ENCODE measurements at regions not wholly inside any gene's neighbourhood (a gene's known extent, or its start where the extent isn't known, plus 50 kb on each side); places are given as distances from the start of the nearest gene placed in this dataset.
"Not testable (repeated sequence)": the region's sequence is repeated elsewhere in the genome, so short reads cannot be mapped to it uniquely, and the experiment has no call there.

DNA sequence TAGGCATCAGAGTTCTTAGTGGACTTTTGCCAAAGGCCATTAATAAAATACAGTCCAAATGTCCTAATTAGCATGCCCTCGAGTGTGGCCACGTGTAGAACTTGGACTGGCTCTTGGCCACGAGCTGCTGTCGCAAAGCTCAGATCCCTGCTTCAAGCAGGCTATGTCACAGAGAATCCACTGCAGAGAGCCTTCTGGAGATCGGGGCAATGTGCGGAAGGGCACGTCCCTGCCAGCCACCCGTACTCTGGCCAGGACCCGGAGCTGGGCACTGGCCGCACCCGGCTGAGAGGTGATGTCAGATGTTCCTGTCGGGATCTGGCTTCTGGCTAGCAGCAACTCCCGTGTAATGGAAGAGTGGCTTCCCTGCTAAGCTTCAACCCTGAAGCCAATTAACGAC lies 432.7 kb upstream of the ID2 start:
- intact Hi-C loops (cut with micrococcal nuclease; ENCODE audit: unreplicated experiment) = no loop called here
- Histone ChIP-seq H3K27me3 (replicated peaks; ENCODE audit: insufficient read depth, low read depth, low read length, poor library complexity) (no peaks in the 10 kb centered on the region), H3K4me1 (ENCODE audit: insufficient read depth, low read length, poor library complexity, severe bottlenecking) (no peaks in the 10 kb centered on the region), H3K27ac (ENCODE audit: low read depth, low read length, poor library complexity, severe bottlenecking) (no peak overlapping the region), H3K36me3 (ENCODE audit: insufficient read depth, low read length, poor library complexity, severe bottlenecking) (no peaks in the 10 kb centered on the region), H3K4me3 (ENCODE audit: low read depth, low read length, poor library complexity, severe bottlenecking) (no peak overlapping the region), H3K9me3 (ENCODE audit: low read depth, low read length, poor library complexity, severe bottlenecking) (no peaks in the 10 kb centered on the region)
- TF ChIP-seq EZH2 (IDR thresholded peaks at IDR 0.05; ENCODE audit: borderline replicate concordance, low read depth, low read length, poor library complexity, severe bottlenecking) = no peak
- TF ChIP-seq, protein P1, sequence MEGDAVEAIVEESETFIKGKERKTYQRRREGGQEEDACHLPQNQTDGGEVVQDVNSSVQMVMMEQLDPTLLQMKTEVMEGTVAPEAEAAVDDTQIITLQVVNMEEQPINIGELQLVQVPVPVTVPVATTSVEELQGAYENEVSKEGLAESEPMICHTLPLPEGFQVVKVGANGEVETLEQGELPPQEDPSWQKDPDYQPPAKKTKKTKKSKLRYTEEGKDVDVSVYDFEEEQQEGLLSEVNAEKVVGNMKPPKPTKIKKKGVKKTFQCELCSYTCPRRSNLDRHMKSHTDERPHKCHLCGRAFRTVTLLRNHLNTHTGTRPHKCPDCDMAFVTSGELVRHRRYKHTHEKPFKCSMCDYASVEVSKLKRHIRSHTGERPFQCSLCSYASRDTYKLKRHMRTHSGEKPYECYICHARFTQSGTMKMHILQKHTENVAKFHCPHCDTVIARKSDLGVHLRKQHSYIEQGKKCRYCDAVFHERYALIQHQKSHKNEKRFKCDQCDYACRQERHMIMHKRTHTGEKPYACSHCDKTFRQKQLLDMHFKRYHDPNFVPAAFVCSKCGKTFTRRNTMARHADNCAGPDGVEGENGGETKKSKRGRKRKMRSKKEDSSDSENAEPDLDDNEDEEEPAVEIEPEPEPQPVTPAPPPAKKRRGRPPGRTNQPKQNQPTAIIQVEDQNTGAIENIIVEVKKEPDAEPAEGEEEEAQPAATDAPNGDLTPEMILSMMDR (conservative IDR thresholded peaks at IDR 0.05; ENCODE audit: low read depth, low read length) = no peak
- ChIA-PET CTCF (no interaction called here), POLR2A (ENCODE audit: low non-redundant PET) (no interaction called here)
- BruUV-seq (replicated peaks) = no TSS peak
- no peak for DNase-seq (ENCODE audit: low spot score)

DNA sequence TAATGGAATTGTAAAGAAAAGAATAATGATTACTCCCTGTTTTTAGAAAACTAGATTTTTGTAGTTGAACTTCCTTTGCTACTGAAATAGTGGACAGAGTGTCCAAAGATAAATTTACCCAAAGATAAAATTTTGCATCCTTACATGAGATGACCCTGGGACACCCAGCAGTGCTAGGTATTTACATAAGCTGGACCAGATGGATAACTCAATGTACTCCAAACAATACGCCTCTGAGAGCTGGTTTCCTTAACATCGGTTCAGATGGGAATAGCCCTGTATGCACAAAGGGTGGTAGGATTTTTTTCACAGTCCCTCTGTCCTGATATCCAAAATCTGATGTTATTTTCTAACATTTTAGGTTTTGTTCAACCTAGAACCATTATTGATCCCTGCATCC lies 432.1 kb upstream of the ID2 start:
- Histone ChIP-seq H3K4me1 (ENCODE audit: insufficient read depth, low read length, poor library complexity, severe bottlenecking) (no peaks in the 10 kb centered on the region), H3K27ac (ENCODE audit: low read depth, low read length, poor library complexity, severe bottlenecking) (no peak overlapping the region), H3K9me3 (ENCODE audit: low read depth, low read length, poor library complexity, severe bottlenecking) (no peaks in the 10 kb centered on the region), H3K36me3 (ENCODE audit: insufficient read depth, low read length, poor library complexity, severe bottlenecking) (no peaks in the 10 kb centered on the region), H3K4me3 (ENCODE audit: low read depth, low read length, poor library complexity, severe bottlenecking) (no peak overlapping the region), H3K27me3 (replicated peaks; ENCODE audit: insufficient read depth, low read depth, low read length, poor library complexity) (no peaks in the 10 kb centered on the region)
- POLR2A ChIA-PET (ENCODE audit: low non-redundant PET) = no interaction called here
- CTCF ChIA-PET = no interaction called here
- no TSS peak for BruUV-seq (replicated peaks)
- intact Hi-C loops (cut with micrococcal nuclease; ENCODE audit: unreplicated experiment) = no loop called here
- no peak for DNase-seq (ENCODE audit: low spot score)
- no peak for TF ChIP-seq EZH2 (IDR thresholded peaks at IDR 0.05; ENCODE audit: borderline replicate concordance, low read depth, low read length, poor library complexity, severe bottlenecking)
- TF ChIP-seq, protein P1 (conservative IDR thresholded peaks at IDR 0.05; ENCODE audit: low read depth, low read length) = no peak

DNA sequence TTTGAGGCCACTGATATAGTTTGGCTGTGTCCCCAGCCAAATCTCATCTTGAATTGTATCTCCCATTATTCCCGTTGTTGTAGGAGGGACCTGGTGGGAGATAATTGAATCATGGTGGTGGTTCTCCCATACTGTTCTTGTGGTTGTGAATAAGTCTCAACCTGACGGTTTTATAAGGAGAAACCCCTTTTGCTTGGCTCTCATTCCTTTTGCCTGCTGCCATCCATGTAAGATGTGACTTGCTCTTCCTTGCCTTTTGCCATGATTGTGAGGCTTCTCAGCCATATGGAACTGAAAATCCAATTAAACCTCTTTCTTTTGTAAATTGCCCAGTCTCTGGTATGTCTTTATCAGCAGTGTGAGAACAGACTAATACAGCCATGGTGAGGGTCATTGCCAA lies 431.6 kb upstream of the ID2 start:
- H3K27me3 ChIP-seq (replicated peaks; ENCODE audit: insufficient read depth, low read depth, low read length, poor library complexity); CTCF ChIA-PET; intact Hi-C loops (cut with micrococcal nuclease; ENCODE audit: unreplicated experiment); H3K36me3 ChIP-seq (ENCODE audit: insufficient read depth, low read length, poor library complexity, severe bottlenecking); H3K4me3 ChIP-seq (ENCODE audit: low read depth, low read length, poor library complexity, severe bottlenecking); H3K9me3 ChIP-seq (ENCODE audit: low read depth, low read length, poor library complexity, severe bottlenecking); POLR2A ChIA-PET (ENCODE audit: low non-redundant PET); H3K27ac ChIP-seq (ENCODE audit: low read depth, low read length, poor library complexity, severe bottlenecking); H3K4me1 ChIP-seq (ENCODE audit: insufficient read depth, low read length, poor library complexity, severe bottlenecking); BruUV-seq (replicated peaks); DNase-seq (ENCODE audit: low spot score): not testable (repeated sequence)

GRCh38 chr2:8251291-8251690 lies 430.6 kb upstream of the ID2 start:
- POLR2A ChIA-PET (ENCODE audit: low non-redundant PET) = no interaction called here

More at GRCh38 chr2:8251291-8251690, 430.6 kb upstream of the ID2 start:
- TF ChIP-seq, protein P1 (conservative IDR thresholded peaks at IDR 0.05; ENCODE audit: low read depth, low read length) = no peak
- TF ChIP-seq EZH2 (IDR thresholded peaks at IDR 0.05; ENCODE audit: borderline replicate concordance, low read depth, low read length, poor library complexity, severe bottlenecking) = no peak
- Histone ChIP-seq H3K27ac (ENCODE audit: low read depth, low read length, poor library complexity, severe bottlenecking) (no peak overlapping the region), H3K27me3 (replicated peaks; ENCODE audit: insufficient read depth, low read depth, low read length, poor library complexity) (no peaks in the 10 kb centered on the region), H3K4me1 (ENCODE audit: insufficient read depth, low read length, poor library complexity, severe bottlenecking) (no peaks in the 10 kb centered on the region), H3K9me3 (ENCODE audit: low read depth, low read length, poor library complexity, severe bottlenecking) (no peaks in the 10 kb centered on the region), H3K36me3 (ENCODE audit: insufficient read depth, low read length, poor library complexity, severe bottlenecking) (no peaks in the 10 kb centered on the region), H3K4me3 (ENCODE audit: low read depth, low read length, poor library complexity, severe bottlenecking) (no peak overlapping the region)
- CTCF ChIA-PET = no interaction called here
- intact Hi-C loops (cut with micrococcal nuclease; ENCODE audit: unreplicated experiment) = no loop called here
- BruUV-seq (replicated peaks) = no TSS peak
- DNase-seq (ENCODE audit: low spot score) = no peak
